ENCODE measurements at regions not wholly inside any gene's neighbourhood (a gene's known extent, or its start where the extent isn't known, plus 50 kb on each side); places are given as distances from the start of the nearest gene placed in this dataset.

- Histone ChIP-seq H3K36me3 (no peaks in the 10 kb centered on the region), H3K9me3 (ENCODE audit: severe bottlenecking) (no peaks in the 10 kb centered on the region), H3K4me3 (ENCODE audit: low read depth, low read length) (no peak overlapping the region), H3K27me3 (ENCODE audit: insufficient read depth, low read depth, severe bottlenecking) (peaks cover 75% of the 10 kb centered on the region), H3K27ac (no peak overlapping the region)
- DNase-seq = no peak
- TF ChIP-seq, protein P1, sequence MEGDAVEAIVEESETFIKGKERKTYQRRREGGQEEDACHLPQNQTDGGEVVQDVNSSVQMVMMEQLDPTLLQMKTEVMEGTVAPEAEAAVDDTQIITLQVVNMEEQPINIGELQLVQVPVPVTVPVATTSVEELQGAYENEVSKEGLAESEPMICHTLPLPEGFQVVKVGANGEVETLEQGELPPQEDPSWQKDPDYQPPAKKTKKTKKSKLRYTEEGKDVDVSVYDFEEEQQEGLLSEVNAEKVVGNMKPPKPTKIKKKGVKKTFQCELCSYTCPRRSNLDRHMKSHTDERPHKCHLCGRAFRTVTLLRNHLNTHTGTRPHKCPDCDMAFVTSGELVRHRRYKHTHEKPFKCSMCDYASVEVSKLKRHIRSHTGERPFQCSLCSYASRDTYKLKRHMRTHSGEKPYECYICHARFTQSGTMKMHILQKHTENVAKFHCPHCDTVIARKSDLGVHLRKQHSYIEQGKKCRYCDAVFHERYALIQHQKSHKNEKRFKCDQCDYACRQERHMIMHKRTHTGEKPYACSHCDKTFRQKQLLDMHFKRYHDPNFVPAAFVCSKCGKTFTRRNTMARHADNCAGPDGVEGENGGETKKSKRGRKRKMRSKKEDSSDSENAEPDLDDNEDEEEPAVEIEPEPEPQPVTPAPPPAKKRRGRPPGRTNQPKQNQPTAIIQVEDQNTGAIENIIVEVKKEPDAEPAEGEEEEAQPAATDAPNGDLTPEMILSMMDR (IDR thresholded peaks at IDR 0.05; ENCODE audit: low read depth, low read length) = no peak
Observed at GRCh38 chr16:35752012-35752772, 2292.8 kb downstream of the TP53TG3F start.

DNA sequence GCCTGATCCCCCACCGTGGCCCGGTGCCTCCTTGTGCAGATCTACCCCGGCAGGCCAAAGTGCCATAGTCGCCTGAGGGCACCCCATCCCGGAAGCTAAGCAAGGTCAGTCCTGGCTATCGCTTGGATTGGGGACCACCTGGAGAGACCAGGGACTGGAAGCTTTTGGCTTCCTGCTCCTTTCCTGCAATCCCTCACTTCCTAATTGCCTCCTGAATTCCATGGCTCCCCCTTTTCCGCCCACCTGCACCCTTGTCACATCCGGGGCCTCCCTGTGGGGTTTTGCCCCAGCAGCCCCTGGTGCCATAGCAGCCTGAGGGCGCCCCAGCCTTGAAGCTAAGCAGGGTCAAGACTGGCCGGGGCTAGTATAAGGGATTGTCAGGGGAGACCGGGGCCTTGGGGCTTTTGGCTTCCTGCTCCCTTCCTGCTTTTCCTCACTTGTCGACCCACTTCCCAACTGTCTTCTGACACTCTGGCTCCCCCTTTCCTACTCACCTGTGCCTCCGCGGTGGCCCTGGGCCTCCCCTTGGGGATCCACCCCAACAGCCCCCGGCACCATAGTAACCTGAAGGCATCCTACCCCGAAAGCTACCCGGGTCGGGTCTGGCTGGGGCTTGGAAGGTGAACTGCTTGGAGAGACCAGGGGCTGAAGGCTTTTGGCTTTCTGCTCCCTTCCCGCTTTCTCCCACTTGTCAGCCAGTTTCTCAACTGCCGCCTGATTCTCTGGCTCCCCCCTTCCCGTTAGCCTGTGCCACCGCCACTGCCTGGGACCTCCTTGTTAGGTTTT, 2293.6 kb downstream of the TP53TG3F start:
- peaks cover 69% of the 10 kb centered on the region for H3K27me3 ChIP-seq (ENCODE audit: insufficient read depth, low read depth, severe bottlenecking)
- H3K4me3 ChIP-seq (ENCODE audit: low read depth, low read length) = no peak overlapping the region
- DNase-seq = no peak
- H3K27ac ChIP-seq = no peak overlapping the region
- TF ChIP-seq, protein P1 (IDR thresholded peaks at IDR 0.05; ENCODE audit: low read depth, low read length) = no peak
- no peaks in the 10 kb centered on the region for H3K9me3 ChIP-seq (ENCODE audit: severe bottlenecking)
- no peaks in the 10 kb centered on the region for H3K36me3 ChIP-seq

- H3K9me3 ChIP-seq (ENCODE audit: severe bottlenecking) = peaks cover 2% of the 10 kb centered on the region
- DNase-seq = no peak
- H3K27me3 ChIP-seq (ENCODE audit: insufficient read depth, low read depth, severe bottlenecking) = peaks cover 66% of the 10 kb centered on the region
- no peak overlapping the region for H3K4me3 ChIP-seq (ENCODE audit: low read depth, low read length)
- TF ChIP-seq, protein P1 (IDR thresholded peaks at IDR 0.05; ENCODE audit: low read depth, low read length) = no peak
- H3K27ac ChIP-seq = no peak overlapping the region
- H3K36me3 ChIP-seq = no peaks in the 10 kb centered on the region
Observed at GRCh38 chr16:35753559-35754390, 2294.4 kb downstream of the TP53TG3F start.

DNA sequence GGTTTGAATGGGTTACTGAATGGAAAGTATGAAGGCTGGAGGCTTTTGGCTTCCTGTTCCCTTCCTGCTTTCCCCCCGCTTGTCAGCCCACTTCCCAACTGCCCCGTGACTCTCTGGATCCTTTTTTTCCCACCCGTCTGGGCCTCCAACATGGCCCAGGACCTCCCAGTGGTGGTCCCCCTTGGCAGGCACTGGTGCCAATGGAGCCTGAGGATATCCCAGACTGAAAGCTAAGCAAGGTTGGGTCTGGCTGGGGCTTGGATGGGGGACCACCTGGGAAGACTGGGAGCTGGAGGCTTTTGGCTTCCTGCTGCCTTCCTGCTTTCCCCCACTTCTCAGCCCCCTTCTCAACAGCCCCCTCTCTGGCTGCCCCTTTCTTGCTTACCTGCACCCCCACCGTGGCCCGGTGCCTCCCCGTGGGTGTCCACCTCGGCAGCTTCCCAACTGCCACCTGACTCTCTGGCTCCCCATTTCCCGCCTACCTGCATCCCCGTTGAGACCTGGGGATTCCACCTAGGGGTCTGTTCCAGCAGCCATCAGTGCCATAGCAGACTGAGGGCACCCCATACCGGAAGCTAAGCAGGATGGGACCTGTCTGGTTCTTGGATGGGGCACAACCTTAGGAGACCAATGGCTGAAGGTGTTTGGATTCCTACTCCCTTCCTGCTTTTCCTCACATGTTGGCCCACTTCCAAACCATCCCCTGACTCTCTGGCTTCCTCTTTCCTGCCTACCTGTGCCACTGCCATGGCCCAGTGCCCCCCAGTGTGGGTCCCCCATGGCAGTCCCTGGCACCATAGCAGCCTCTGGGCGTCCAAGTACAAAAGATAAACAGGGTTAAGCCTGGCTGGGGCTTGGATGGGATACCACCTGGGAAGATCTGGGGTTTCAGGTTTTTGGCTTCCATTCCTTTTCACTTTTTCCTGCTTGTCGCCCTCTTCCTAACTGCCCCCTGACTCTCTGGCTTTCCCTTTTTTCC, 2295.3 kb downstream of the TP53TG3F start:
- Histone ChIP-seq H3K9me3 (ENCODE audit: severe bottlenecking) (peaks cover 2% of the 10 kb centered on the region), H3K27me3 (ENCODE audit: insufficient read depth, low read depth, severe bottlenecking) (peaks cover 60% of the 10 kb centered on the region), H3K36me3 (no peaks in the 10 kb centered on the region), H3K27ac (no peak overlapping the region), H3K4me3 (ENCODE audit: low read depth, low read length) (no peak overlapping the region)
- TF ChIP-seq, protein P1 (IDR thresholded peaks at IDR 0.05; ENCODE audit: low read depth, low read length) = no peak
- no peak for DNase-seq

DNA sequence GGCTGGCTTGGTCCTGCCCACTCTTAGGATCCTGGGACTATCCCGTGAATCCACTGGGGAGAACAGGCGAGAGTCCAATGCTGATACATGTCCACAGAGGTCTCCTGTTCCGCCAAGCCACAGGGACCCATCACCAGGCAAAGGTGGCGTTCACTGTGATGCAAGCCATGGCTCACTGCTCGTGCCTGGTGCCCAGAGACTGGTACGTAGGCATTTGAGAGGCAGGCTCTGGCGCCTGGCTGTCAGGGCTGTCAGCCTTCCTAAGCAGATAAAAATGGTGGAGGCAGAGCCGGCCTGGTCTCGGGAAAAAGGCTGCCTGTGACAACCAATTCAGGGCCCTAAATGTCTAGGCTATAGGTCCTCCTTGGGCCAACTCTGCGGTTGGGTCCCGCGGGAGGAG, 2329.0 kb downstream of the TP53TG3F start:
- Histone ChIP-seq H3K27me3 (ENCODE audit: insufficient read depth, low read depth, severe bottlenecking) (peaks cover 69% of the 10 kb centered on the region), H3K9me3 (ENCODE audit: severe bottlenecking) (peaks cover 3% of the 10 kb centered on the region), H3K4me3 (ENCODE audit: low read depth, low read length) (no peak overlapping the region), H3K27ac (no peak overlapping the region), H3K36me3 (no peaks in the 10 kb centered on the region)
- TF ChIP-seq, protein P1 (IDR thresholded peaks at IDR 0.05; ENCODE audit: low read depth, low read length) = no peak
- DNase-seq = no peak

Data from WERI-Rb-1 (cell line).